ENCODE measurements at regions not wholly inside any gene's neighbourhood (a gene's known extent, or its start where the extent isn't known, plus 50 kb on each side); places are given as distances from the start of the nearest gene placed in this dataset.

- no peak overlapping the region for H3K4me3 ChIP-seq
- peak overlapping the region in 2 of 21 experiments; percentile 72 to 89 for H3K27ac ChIP-seq
Measured at GRCh38 chr5:67266654-67267350, 70.2 kb upstream of the CD180 start.

DNA sequence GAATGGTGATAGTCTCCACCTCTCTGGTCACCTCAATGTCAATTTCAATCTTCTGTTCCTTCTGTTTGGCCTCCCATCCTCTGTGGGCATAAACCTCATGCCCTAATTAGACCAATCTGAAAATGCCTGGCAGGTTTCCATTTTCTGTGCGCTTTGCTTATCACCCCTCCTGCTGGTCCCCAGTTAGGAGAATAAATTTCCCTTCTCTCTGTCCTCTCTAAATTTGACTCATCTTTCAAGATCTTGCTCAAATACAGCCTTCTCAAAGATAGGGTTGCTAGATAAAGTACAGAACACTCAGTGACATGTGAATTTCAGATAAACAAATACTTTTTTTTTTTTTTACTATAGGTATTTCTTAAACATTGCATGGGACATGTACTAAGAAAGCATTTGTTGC lies 69.4 kb upstream of the CD180 start:
- H3K27ac ChIP-seq, result no peak overlapping the region
- H3K4me3 ChIP-seq, result no peak overlapping the region

- no peak overlapping the region for H3K27ac ChIP-seq
Measured at GRCh38 chr5:67263656-67264408, 67.2 kb upstream of the CD180 start.

GRCh38 chr5:67262956-67263355 lies 66.4 kb upstream of the CD180 start:
- H3K4me3 ChIP-seq, result no peak overlapping the region
- H3K27ac ChIP-seq, result no peak overlapping the region

More at GRCh38 chr5:67263656-67264408, 67.2 kb upstream of the CD180 start:
- no peak overlapping the region for H3K4me3 ChIP-seq

DNA sequence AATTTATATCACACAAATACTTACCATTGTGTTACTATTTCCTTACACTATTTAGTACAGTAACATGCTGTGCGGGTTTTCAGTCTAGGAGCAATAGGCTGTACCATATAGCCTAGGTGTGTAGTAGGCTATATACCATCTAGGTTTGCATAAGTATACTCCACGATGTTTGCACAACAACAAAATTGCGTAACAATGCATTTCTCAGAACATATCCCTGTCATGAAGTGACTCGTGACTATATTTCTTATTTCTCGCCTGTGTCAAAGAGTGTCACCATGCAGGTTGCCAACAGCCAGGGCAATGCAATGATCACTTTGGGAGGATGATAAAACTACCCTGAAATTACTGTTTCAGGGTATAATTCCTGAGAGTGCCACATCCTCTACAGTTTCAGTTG lies 65.6 kb upstream of the CD180 start:
- H3K27ac ChIP-seq, result no peak overlapping the region

DNA sequence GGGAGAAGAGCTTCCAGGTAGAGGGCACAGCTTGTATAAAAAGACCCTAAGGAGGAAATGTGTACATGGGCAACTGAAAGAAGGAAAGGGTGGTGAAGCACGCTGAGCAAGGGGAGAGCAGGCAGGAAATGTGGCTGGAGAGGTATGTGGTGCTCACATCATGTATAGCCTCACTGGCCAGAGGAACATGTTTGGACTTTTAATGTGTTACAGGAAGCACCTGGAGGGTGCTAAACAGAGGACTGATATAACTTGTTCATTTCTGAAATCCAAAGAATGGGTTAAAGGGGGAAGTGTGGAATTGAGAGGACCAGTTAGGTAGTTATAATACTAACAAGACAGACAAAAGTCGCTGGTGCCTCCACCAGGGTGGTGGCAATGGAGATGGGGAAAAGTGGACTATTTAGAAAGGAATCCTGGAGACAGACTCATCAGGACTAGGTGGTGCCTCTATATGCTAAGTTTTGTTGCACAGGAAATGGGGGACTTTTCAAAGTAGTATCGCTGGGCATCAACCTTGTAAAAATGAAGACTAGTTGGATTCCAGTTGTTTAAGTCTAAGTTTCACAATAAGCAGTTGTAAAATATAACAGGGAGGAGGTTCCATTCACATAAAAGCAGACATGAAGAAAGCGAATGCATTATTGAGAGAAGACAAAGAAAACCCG lies 63.1 kb upstream of the CD180 start:
- no peak overlapping the region for H3K27ac ChIP-seq

More for the DNA sequence above, 65.6 kb upstream of the CD180 start:
- H3K4me3 ChIP-seq, result no peak overlapping the region

DNA sequence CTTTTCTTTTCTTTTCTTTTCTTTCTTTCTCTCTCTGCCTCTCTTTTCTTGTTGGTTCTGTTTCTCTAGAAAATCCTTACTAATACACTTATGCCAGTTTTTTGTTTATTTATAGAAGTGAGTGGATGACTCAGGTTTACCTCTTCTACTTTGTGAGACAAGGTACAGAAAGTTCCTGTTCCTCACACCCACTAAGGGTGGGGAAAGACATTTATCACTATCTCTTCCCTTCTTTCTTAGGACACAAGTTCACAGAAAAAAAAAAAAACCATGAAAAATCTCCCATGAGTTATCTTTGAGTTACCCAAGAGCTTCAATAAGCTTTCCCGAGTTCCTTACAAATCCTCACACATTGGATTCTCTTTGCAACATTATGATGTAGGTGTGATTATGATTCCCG lies 60.9 kb upstream of the CD180 start:
- no peak overlapping the region for H3K27ac ChIP-seq
- no peak overlapping the region for H3K4me3 ChIP-seq

More for the DNA sequence above, 63.1 kb upstream of the CD180 start:
- no peak overlapping the region for H3K4me3 ChIP-seq

GRCh38 chr5:67257077-67257476 lies 60.5 kb upstream of the CD180 start:
- no peak overlapping the region for H3K4me3 ChIP-seq
- H3K27ac ChIP-seq, result peak overlapping the region in 1 of 21 experiments; percentile 39

- H3K27ac ChIP-seq, result no peak overlapping the region
- no peak overlapping the region for H3K4me3 ChIP-seq
Measured at GRCh38 chr5:67255881-67256280, 59.3 kb upstream of the CD180 start.

GRCh38 chr5:67253911-67254310 lies 57.3 kb upstream of the CD180 start:
- no peak overlapping the region for H3K4me3 ChIP-seq
- no peak overlapping the region for H3K27ac ChIP-seq

DNA sequence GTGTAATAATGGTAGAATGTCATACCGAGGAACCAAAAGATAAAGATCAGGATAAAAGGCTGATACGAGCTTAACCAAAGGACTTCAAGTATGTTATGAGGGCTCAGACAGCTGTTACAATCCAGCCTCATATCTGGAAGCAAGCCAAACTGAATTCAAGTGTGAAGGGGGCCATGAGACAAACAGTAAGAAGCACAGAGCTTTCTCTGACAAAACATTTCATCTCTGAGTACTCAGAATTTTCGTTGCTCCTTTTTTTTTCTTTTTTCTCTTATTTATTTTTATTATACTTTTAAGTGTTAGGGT lies 52.9 kb upstream of the CD180 start:
- H3K4me3 ChIP-seq, result no peak overlapping the region
- H3K27ac ChIP-seq, result peak overlapping the region in 1 of 21 experiments; percentile 43

DNA sequence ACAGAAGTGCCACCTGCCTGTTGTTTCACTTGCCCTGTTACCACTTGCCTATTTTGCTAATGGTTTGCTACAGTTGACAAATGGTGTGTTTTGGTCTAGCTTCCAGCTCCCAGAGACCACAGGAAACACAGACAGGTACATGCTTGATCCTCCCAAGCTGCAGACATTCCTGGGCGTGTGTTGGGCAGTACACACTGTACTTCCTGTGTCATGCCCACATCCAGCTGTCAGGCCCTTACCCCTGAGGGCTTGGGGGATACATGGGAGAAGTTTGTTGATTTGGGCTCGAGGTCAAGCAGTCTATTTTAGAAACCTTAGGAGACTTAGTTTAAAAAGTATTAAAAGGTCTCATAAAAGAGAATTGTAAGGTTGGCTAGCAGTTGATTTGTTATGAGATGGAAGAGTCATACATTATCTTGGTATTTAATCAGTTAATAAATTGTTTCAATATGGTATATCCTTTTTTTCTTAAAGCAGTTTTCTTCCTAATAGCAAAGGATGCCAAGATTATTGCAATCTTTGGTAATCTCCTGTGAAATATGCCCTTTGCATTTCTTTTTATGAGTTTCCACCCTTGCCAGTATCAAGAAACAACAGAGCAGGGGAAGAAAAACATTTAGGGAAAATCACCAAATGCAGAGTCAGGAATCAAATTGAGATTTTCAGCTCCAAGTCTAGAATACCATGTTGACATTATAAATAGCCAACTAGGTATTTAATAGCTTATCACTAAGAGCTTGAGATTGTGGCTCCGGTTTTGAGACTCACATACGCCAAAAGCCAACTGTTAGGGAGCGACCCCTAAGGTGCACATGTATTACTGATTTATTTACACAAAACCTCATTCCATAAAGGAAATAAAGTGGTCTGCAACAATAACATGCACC lies 52.3 kb upstream of the CD180 start:
- H3K4me3 ChIP-seq, result no peak overlapping the region
- peak overlapping the region in 3 of 21 experiments; percentile 9 to 43 (median 23) for H3K27ac ChIP-seq

DNA sequence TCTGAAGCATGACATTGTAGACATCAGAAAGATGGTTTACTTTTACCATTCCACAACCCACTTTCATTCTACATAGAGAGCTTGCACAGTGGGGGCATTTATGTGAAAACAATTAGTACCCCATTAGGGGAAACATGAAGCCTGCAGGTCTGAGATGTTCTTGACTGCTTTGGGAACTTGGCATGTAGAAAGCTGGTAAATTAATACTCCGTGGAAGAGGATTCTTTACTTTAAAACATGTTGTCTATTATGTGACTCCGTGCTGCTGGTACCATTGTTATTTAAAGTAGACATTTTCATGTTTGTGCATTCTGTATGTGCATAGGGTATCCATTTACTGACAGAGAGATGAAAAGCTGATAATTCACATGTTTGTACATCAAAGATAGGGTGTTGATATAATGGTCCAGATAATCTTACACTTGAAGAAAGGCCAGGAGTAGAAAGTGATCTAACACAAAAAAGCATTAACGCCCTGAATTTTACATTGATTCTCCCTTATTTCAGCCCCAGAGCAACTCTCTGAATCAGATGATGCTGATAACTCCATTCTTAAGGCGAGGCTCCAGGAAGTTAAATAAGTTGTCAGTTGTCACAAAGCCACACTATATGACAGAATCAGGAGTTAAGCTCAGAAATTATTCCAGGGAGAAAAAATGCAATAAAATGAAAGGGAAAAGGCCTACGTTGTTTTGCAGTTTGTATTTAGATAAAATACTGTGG lies 50.1 kb upstream of the CD180 start:
- Histone ChIP-seq H3K27ac (peak overlapping the region in 1 of 21 experiments; percentile 24), H3K4me3 (no peak overlapping the region)

Data from skin epidermis (tissue), 12 donors.